Fibroblast of the conjunctiva (primary cell): ENCODE measurements at regions not wholly inside any gene's neighbourhood (a gene's known extent, or its start where the extent isn't known, plus 50 kb on each side); places are given as distances from the start of the nearest gene placed in this dataset.

Experiments
- DNase-seq: peaks from one replicate; pipeline ENCODE4 v3.0.0-alpha.2; 2010; ENCODE audit warnings: low read depth

- DNase-seq, result no peak
Measured at GRCh38 chr1:73644198-73644597, 553.8 kb downstream of the LRRIQ3 start.

GRCh38 chr1:73639494-73639893 is 558.5 kb downstream of the LRRIQ3 start:
- DNase-seq, result no peak

GRCh38 chr1:73637264-73637663 is 560.7 kb downstream of the LRRIQ3 start:
- no peak for DNase-seq

- no peak for DNase-seq
Measured at GRCh38 chr1:73635021-73635420, 563.0 kb downstream of the LRRIQ3 start.

- no peak for DNase-seq
Measured at GRCh38 chr1:73627723-73628122, 570.3 kb downstream of the LRRIQ3 start.

GRCh38 chr1:73626326-73626725 is 571.6 kb downstream of the LRRIQ3 start:
- no peak for DNase-seq

GRCh38 chr1:73623946-73624345 is 574.0 kb downstream of the LRRIQ3 start:
- DNase-seq, result no peak

GRCh38 chr1:73617145-73617544 is 580.8 kb downstream of the LRRIQ3 start:
- no peak for DNase-seq

- no peak for DNase-seq
Measured at GRCh38 chr1:73611681-73612080, 586.3 kb downstream of the LRRIQ3 start.

GRCh38 chr1:73604739-73605138 is 593.2 kb downstream of the LRRIQ3 start:
- no peak for DNase-seq

GRCh38 chr1:73604211-73604610 is 593.8 kb downstream of the LRRIQ3 start:
- DNase-seq, result no peak

GRCh38 chr1:73593804-73594203 is 604.2 kb downstream of the LRRIQ3 start:
- DNase-seq, result no peak

- no peak for DNase-seq
Measured at GRCh38 chr1:73593364-73593763, 604.6 kb downstream of the LRRIQ3 start.

GRCh38 chr1:73587080-73587479 is 610.9 kb downstream of the LRRIQ3 start:
- no peak for DNase-seq

- DNase-seq, result no peak
Measured at GRCh38 chr1:73577206-73577605, 620.8 kb downstream of the LRRIQ3 start.

GRCh38 chr1:73576083-73576482 is 621.9 kb downstream of the LRRIQ3 start:
- no peak for DNase-seq

- no peak for DNase-seq
Measured at GRCh38 chr1:73564294-73564693, 633.7 kb downstream of the LRRIQ3 start.

GRCh38 chr1:73556270-73556669 is 641.7 kb downstream of the LRRIQ3 start:
- DNase-seq, result no peak

GRCh38 chr1:73537400-73537799 is 660.6 kb downstream of the LRRIQ3 start:
- no peak for DNase-seq

GRCh38 chr1:73517603-73518191 is 680.3 kb downstream of the LRRIQ3 start:
- DNase-seq, result no peak

- DNase-seq, result no peak
Measured at GRCh38 chr1:73516451-73516850, 681.5 kb downstream of the LRRIQ3 start.

- DNase-seq, result no peak
Measured at GRCh38 chr1:73511038-73511437, 686.9 kb downstream of the LRRIQ3 start.

- DNase-seq, result no peak
Measured at GRCh38 chr1:73500154-73500553, 697.8 kb downstream of the LRRIQ3 start.

GRCh38 chr1:73499671-73500070 is 698.3 kb downstream of the LRRIQ3 start:
- DNase-seq, result no peak

GRCh38 chr1:73491621-73492020 is 706.4 kb downstream of the LRRIQ3 start:
- no peak for DNase-seq
